Endothelial cell (in vitro differentiated cells): ENCODE measurements at regions not wholly inside any gene's neighbourhood (a gene's known extent, or its start where the extent isn't known, plus 50 kb on each side); places are given as distances from the start of the nearest gene placed in this dataset.

Source experiments
- DNase-seq: peaks from one replicate; pipeline ENCODE4 v3.0.0; 2021; ENCODE audit warnings: low spot score
- H3K27ac Mint-ChIP-seq: one replicate; pipeline ENCODE4 v1.8.0; 2021; ENCODE audit warnings: mixed read lengths, inconsistent platforms; ENCODE audit not compliant: unreplicated experiment
- H3K27me3 Mint-ChIP-seq: one replicate; pipeline ENCODE4 v1.8.0; 2021; ENCODE audit warnings: mild to moderate bottlenecking, moderate library complexity, mixed read lengths, inconsistent platforms; ENCODE audit not compliant: unreplicated experiment
- H3K36me3 Mint-ChIP-seq: one replicate; pipeline ENCODE4 v1.8.0; 2021; ENCODE audit warnings: mild to moderate bottlenecking, low read depth, mixed read lengths, inconsistent platforms; ENCODE audit not compliant: unreplicated experiment
- H3K4me1 Mint-ChIP-seq: one replicate; pipeline ENCODE4 v1.8.0; 2021; ENCODE audit warnings: mild to moderate bottlenecking, mixed read lengths, inconsistent platforms; ENCODE audit not compliant: unreplicated experiment
- H3K4me3 Mint-ChIP-seq: one replicate; pipeline ENCODE4 v1.8.0; 2021; ENCODE audit warnings: mild to moderate bottlenecking, mixed read lengths, inconsistent platforms; ENCODE audit not compliant: unreplicated experiment
- H3K9me3 Mint-ChIP-seq: one replicate; pipeline ENCODE4 v1.8.0; 2021; ENCODE audit warnings: mixed read lengths, inconsistent platforms; ENCODE audit not compliant: unreplicated experiment
- TF ChIP-seq, protein P1 (sequence below): fragments of 200-600 bp; sonication (generic); IDR thresholded peaks from one replicate; pipeline ENCODE4 v1.5.0; 2021; ENCODE audit warnings: antibody characterized with exemption; ENCODE audit not compliant: unreplicated experiment

DNA sequence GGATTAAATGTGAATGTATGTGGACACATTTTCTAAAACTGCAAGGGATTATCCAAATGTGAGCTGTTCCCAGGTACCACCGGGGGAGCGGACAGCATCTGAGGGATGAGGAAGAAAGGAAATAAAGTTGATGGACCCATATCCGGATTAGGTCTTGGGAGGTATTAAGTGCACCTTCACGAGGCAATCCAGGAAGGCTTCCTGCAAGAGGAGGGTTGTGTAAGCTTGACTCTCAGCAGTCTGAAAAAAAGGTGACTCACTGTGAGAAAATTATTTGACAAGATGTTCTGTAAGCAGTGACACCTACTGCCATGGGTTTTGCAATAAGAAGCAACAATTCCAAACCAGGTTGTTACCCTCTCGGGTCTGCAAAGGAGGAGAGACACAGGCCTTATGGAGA lies 55.0 kb upstream of the LRFN2 start:
- Mint-ChIP-seq H3K27me3 (peaks cover 2% of the 10 kb centered on the region), H3K4me3 (no peak overlapping the region), H3K4me1 (peaks cover 5% of the 10 kb centered on the region), H3K9me3 (no peaks in the 10 kb centered on the region), H3K36me3 (no peaks in the 10 kb centered on the region), H3K27ac (no peak overlapping the region)
- TF ChIP-seq, protein P1, sequence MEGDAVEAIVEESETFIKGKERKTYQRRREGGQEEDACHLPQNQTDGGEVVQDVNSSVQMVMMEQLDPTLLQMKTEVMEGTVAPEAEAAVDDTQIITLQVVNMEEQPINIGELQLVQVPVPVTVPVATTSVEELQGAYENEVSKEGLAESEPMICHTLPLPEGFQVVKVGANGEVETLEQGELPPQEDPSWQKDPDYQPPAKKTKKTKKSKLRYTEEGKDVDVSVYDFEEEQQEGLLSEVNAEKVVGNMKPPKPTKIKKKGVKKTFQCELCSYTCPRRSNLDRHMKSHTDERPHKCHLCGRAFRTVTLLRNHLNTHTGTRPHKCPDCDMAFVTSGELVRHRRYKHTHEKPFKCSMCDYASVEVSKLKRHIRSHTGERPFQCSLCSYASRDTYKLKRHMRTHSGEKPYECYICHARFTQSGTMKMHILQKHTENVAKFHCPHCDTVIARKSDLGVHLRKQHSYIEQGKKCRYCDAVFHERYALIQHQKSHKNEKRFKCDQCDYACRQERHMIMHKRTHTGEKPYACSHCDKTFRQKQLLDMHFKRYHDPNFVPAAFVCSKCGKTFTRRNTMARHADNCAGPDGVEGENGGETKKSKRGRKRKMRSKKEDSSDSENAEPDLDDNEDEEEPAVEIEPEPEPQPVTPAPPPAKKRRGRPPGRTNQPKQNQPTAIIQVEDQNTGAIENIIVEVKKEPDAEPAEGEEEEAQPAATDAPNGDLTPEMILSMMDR, result no peak
- no peak for DNase-seq

GRCh38 chr6:40640599-40641227 lies 53.5 kb upstream of the LRFN2 start:
- no peaks in the 10 kb centered on the region for H3K36me3 Mint-ChIP-seq
- TF ChIP-seq, protein P1, result no peak
- H3K27ac Mint-ChIP-seq, result no peak overlapping the region
- no peaks in the 10 kb centered on the region for H3K9me3 Mint-ChIP-seq
- H3K4me3 Mint-ChIP-seq, result no peak overlapping the region
- peaks cover 2% of the 10 kb centered on the region for H3K27me3 Mint-ChIP-seq
- H3K4me1 Mint-ChIP-seq, result no peaks in the 10 kb centered on the region
- DNase-seq, result no peak
